Renal cortical epithelial cell (primary cell): ENCODE measurements at regions not wholly inside any gene's neighbourhood (a gene's known extent, or its start where the extent isn't known, plus 50 kb on each side); places are given as distances from the start of the nearest gene placed in this dataset.
"Not testable (repeated sequence)": the region's sequence is repeated elsewhere in the genome, so short reads cannot be mapped to it uniquely, and the experiment has no call there.

Source experiments
- DNase-seq: peaks from one replicate; pipeline ENCODE4 v3.0.0-alpha.2; 2011; ENCODE audit warnings: low read depth

- DNase-seq: not testable (repeated sequence)
These were observed 72.1 kb downstream of the OGFRL1 start for GRCh38 chr6:71360556-71361335.

DNA sequence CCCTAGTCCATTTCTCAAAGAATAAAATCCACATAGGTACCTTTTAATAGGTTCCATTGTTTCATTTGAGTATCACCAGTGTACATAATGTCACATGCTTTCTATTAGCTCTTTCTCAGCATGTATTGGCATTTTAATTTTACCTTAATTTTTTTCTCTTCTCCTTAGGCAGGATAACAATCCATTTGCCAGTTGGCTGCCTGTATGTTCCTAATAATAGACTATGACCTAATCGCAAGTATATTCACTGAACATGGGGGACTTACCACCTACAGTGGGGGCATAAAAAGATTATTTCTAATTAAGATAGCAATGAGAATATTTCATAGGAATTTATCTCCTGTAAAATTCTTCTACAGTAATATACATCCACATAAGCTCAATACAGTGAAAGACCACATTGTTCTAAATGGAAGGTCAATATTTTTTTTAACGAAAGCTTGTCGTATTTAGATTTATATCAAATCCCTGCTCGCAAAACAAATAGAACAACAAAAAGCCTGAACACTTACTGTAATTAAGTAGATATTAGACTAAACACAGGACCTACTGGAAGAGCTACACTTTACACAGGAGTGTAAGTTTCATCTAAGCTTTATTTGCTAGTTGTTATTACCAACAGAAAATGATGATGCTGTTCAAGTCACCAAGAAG lies 76.4 kb downstream of the OGFRL1 start:
- no peak for DNase-seq

DNA sequence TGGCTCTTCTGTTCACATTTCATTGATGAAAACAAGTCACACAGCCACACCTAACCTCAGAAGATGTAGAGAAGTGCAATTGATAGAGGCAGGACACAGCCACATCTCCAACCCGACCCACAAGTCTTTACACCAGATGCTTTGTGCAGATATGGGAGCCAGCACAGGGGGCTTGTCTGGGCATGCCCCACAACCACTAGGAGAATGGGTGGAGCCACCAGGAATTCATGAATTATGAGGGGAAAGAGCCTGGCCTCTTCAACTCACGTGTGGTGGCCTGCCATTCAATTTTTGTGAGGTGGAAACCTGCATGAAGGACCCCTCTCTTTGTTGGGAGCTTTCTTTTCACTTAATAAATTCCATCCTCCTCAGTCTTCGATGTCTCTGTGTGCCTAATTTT lies 79.1 kb downstream of the OGFRL1 start:
- no peak for DNase-seq

- DNase-seq: no peak
These were observed 79.7 kb downstream of the OGFRL1 start for GRCh38 chr6:71368284-71368683.

DNA sequence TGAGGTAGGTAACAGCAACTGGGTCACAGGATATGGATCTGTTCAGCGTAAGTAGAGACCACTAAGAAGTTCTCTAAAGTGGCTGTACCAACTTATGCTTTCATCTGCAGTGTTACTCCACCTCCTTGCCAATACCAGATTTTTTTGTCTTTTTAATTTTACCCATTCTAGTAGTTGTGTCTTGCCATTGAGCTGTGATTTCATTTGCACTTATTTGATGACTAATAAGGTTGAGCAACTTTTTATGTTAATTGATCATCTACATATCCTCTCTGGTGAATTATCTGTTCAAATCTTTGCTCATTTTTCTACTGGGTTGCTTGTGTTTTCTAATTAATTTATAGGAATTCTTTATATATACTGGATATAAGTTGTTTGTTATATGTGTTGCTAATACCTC lies 82.9 kb downstream of the OGFRL1 start:
- DNase-seq: peak; percentile 46

DNA sequence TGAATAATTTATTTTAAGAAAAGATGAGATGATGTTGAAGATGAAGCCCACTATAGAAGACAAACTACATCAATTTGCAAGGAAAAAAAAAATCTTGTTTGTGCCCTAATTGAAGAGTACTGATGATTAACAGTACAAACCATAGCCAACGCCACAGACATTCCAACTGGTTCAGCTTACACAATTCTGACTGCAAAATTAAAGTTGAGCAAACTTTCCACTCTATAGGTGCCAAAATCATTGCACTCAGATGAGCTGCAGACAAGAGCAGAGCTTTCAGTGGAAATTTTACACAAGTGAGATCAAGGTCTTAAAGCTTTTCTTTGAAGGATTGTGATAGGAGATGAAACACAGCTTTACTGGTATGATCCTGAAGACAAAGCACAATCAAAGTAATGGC lies 85.3 kb downstream of the OGFRL1 start:
- no peak for DNase-seq

DNA sequence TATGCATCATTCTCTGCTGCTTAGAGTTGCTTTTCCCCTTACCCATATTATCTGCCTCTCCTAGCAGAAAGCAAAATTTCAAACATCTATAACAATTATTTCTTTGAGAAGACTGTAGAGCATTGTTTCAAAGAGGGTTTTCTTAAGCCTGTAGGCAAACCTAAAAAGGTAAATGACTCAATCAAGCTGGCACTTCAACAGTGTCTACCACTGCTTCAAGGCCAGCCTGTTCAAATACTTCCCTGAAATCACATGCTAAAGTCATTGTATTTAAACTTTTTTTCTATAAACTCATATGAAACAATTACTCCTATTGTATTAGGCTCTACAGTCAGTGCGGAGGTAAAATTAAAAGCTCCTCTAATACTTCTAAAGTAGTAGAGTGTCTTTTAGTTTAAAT lies 87.1 kb downstream of the OGFRL1 start:
- DNase-seq: peak; percentile 77

- DNase-seq: no peak
These were observed 88.2 kb downstream of the OGFRL1 start for GRCh38 chr6:71376830-71377229.

GRCh38 chr6:71383476-71383875 lies 94.9 kb downstream of the OGFRL1 start:
- DNase-seq: no peak

DNA sequence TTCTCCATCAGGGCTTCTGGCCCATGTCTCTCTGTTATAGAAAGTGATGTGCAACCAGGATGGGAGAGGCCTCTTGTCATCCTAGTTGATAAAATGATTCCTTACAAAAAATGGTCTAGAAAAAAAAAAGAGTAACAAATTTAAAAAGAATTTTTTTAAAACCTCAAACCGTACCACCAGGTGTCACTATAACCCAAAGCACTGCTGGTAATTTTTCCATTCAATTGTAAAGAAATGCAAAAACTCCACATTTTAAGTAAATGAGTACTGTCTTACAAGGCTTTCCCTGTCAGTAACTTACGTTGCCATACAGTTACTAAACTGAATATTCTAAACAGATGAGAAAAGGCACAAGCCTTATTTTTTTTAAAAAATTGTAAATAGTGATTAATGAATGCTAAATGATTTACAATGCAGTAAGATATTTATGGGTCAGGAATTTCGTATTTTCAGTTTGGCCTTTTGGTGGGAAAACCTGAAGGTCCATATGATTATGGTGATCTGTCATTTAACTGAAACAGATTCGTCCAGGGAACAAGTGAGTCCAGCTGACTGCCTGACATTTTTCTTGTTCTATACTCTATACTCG lies 95.4 kb downstream of the OGFRL1 start:
- peak; percentile 67 for DNase-seq

GRCh38 chr6:71385111-71385822 lies 96.7 kb downstream of the OGFRL1 start:
- peak; percentile 79 for DNase-seq

DNA sequence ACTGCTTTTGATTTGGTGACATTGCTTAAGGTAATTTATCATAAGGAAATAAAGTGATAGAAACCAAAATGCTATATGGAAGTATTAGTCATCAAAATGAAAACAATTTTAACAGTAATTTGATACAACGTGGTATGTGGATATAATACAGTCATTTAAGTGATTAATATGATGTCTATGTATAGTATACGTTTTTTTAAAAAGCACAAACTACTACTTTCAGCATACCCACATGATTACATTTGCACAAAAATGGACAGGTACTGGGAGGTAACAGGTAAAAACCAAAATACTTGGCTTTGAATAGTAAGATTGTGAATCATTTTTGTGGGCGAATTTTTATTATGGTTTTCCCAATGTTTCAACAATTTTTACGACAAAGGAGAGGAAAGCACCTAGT lies 97.6 kb downstream of the OGFRL1 start:
- DNase-seq: no peak

DNA sequence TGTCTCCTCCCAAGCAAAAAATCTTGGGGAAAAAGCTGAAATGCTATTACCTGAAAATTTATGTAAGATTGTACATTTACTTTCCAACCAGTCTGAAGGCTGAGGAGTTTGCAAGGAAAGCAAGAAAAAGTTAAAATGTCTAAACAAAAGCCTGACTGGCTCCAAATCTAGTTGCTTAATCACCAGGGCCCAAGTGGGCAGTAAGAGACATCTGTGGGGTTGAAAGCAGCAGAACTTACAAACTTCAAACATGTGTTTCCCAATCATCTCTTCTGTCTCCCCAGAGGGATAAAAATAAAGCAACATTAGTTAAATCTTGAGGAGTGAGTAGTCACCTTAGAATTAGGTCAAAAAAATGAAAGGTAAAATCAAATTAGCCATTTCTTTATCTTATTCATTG lies 98.6 kb downstream of the OGFRL1 start:
- DNase-seq: peak; percentile 53

GRCh38 chr6:71388068-71388744 lies 99.6 kb downstream of the OGFRL1 start:
- no peak for DNase-seq

DNA sequence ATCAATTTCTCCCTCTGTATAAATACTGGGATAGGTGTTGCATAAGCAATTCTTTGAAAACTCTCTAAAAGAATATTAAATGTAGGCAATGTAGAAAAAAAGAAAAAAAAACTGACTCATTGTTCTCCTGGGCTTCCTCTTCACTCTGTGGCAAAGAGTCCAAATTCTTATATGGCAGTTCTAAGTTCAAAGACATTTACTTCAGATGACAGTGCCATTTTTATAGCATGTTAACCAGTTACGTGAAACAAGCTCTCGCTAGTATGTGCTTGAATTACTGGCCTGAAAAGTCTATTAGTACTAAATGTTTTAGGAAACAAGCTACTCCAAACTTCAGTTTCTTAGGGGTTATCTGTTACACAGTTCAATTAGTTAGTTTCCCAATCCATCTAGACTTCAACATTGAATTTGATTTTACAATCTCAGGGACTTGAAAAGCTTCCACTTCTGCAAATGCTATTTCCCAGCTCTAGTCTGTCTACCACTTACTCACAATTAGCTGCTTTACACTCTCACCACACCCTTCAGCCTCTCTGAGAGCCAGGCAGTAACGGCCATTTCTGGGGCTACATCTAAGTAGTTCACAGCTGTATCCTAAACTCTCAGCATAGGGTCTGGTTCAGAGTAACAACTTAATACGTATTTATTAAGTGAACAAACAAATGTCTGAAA lies 100.4 kb downstream of the OGFRL1 start:
- peak; percentile 69 for DNase-seq

DNA sequence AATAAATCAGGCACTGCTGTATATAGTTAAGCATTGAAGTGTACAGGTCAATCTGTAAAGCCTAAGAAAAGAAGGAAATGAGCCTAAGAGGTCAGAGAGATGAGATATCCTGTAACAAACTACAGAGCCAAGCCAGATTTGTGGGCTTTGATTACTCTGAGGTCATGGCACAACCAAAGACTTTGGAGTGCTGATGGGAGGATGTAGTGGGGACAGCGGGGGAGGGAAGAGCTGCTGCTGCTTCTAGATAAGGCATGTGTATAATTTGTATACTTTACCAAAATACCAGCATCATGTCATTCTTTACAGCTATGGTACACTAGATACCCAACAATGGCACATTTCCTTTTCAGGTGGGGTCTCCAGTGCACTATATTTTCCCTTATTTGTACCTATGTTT lies 102.5 kb downstream of the OGFRL1 start:
- no peak for DNase-seq

- DNase-seq: no peak
These were observed 103.7 kb downstream of the OGFRL1 start for GRCh38 chr6:71392276-71392675.

GRCh38 chr6:71393471-71393870 lies 104.9 kb downstream of the OGFRL1 start:
- no peak for DNase-seq

GRCh38 chr6:71393981-71394432 lies 105.4 kb downstream of the OGFRL1 start:
- no peak for DNase-seq

DNA sequence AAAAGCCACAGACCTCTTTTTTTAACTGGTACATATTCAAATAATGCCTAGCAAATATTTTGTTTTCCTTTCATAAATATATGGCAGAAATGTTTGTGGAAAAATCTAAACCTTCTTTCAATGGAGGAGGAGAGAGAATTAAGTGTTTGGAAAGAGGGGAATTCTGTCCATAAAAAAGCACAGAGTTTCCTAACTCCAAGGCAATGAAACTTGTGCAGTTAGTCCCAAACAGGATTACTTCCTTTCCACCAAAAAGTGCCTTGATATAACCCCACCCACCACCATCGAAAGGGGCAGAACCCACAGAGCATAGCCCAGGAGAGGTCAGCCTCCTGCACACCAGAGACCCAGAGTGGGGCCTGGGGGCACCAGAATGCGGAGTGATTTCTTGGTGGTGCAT lies 106.3 kb downstream of the OGFRL1 start:
- no peak for DNase-seq

GRCh38 chr6:71395731-71396409 lies 107.3 kb downstream of the OGFRL1 start:
- DNase-seq: no peak
